ENCODE measurements at regions not wholly inside any gene's neighbourhood (a gene's known extent, or its start where the extent isn't known, plus 50 kb on each side); places are given as distances from the start of the nearest gene placed in this dataset.
"Not testable (repeated sequence)": the region's sequence is repeated elsewhere in the genome, so short reads cannot be mapped to it uniquely, and the experiment has no call there.

DNA sequence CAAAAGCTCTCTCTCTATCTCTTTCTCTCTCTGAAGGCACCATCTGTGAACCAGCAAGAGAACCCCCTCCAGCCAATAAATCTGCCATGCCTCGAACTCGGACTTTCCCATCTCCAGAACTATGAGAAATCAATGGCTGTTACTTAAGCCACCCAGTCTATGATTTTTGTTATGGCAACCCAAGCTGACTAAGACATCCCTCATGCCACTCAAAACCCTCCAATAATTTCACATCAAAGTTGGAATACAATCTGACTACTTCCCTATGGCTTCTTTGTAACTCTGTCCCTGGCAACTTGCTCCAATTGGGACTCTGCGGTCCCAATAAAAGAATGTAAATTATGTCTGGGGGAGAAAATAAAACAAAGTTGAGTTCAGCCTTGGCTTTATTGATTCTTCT is 265.7 kb downstream of the SHOX start:
- intact Hi-C loops (cut with micrococcal nuclease; ENCODE audit: unreplicated experiment), result no loop called here
- Histone ChIP-seq H3K9me3 (replicated peaks; ENCODE audit: control insufficient read depth, insufficient read depth, low read length) (no peaks in the 10 kb centered on the region; the same call in 2 of the 3 replicates), H3K4me2 (ENCODE audit: control insufficient read depth, insufficient read depth) (no peak overlapping the region), H3K27me3 (replicated peaks in 1 of 2; ENCODE audit: control insufficient read depth in 2 of 2, insufficient read depth in 2 of 2, low read length in 1 of 2) (no peaks in the 10 kb centered on the region), H3K4me3 (no peak overlapping the region), H3K36me3 (ENCODE audit: control insufficient read depth in 2 of 2, insufficient read depth in 2 of 2, low read length in 1 of 2) (no peaks in the 10 kb centered on the region), H3K27ac (ENCODE audit: control insufficient read depth, insufficient read depth) (no peak overlapping the region), H3K79me2 (ENCODE audit: control insufficient read depth, insufficient read depth, low read length) (no peaks in the 10 kb centered on the region), H3K9ac (ENCODE audit: control insufficient read depth, insufficient read depth, low read length) (no peak overlapping the region), H3K4me1 (ENCODE audit: control insufficient read depth, insufficient read depth, low read length) (no peaks in the 10 kb centered on the region), H4K20me1 (ENCODE audit: control insufficient read depth, insufficient read depth) (no peaks in the 10 kb centered on the region), H2AFZ (ENCODE audit: control insufficient read depth, low read depth, low read length) (no peak overlapping the region)
- POLR2A ChIA-PET, result no interaction called here
- in situ Hi-C loops (cut with MboI), result no loop called here
- SMC1A ChIA-PET (ENCODE audit: uncharacterized antibody, unreplicated experiment), result no interaction called here
- RAD21 ChIA-PET (ENCODE audit: unreplicated experiment), result no interaction called here
- BruUV-seq (replicated peaks), result no TSS peak
- FAIRE-seq (no peak), ATAC-seq (no peak), DNase-seq (ENCODE audit: low read depth, low spot score) (no peak)
- no peak for TF ChIP-seq SRF (IDR thresholded peaks at IDR 0.05; ENCODE audit: low read depth in 2 of 2, low read length in 2 of 2)
- 28% methylated on average over 3 of the region's 3 CpGs for WGBS (ENCODE audit: insufficient coverage, insufficient replicate concordance, low lambda C conversion rate, missing lambda C conversion rate)
- CTCF ChIA-PET, result no interaction called here

DNA sequence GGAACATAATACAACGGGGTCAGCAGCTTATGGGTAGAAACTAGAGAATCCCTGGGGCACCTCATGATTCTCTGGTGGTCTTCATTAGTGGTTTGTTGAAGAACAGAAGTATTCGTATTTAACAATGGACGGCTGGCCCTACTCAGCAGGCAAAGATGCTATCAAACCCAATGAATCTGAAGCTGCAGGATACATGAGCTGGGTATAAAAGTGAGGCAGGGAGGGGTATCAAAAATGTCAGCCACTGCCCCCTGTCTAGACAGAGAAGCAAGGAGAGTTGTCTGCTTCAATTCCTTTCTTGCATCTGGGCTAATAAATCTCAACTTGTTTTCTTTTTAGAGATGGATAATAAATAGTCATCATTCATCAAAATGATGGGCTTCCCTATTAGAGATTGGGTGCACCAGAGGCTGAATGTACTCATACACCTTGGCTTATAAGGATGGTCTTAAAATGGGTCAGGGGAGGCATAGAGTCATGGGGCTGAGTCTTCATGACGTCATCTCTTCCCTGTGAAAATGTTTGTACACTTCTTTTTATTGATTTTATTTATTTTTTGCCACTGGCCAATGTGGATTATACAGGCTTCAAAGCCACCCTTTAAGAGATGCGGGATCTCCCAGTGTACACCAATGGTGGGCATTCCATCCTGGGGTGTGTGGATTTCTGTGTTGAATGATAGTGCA is 259.5 kb downstream of the SHOX start:
- no peak overlapping the region for H3K4me3 ChIP-seq
- intact Hi-C loops (cut with micrococcal nuclease; ENCODE audit: unreplicated experiment) (no loop called here), in situ Hi-C loops (cut with MboI) (no loop called here)
- ChIA-PET RAD21 (ENCODE audit: unreplicated experiment) (no interaction called here), SMC1A (ENCODE audit: uncharacterized antibody, unreplicated experiment) (no interaction called here), POLR2A (no interaction called here), CTCF (no interaction called here)
- no peaks in the 10 kb centered on the region for H3K79me2 ChIP-seq (ENCODE audit: control insufficient read depth, insufficient read depth, low read length)
- no peaks in the 10 kb centered on the region for H3K36me3 ChIP-seq (ENCODE audit: control insufficient read depth in 2 of 2, insufficient read depth in 2 of 2, low read length in 1 of 2)
- no peak for FAIRE-seq
- H3K4me2 ChIP-seq (ENCODE audit: control insufficient read depth, insufficient read depth), result no peak overlapping the region
- H3K9ac ChIP-seq (ENCODE audit: control insufficient read depth, insufficient read depth, low read length), result no peak overlapping the region
- no peak for ATAC-seq
- H3K9me3 ChIP-seq (replicated peaks; ENCODE audit: control insufficient read depth, insufficient read depth, low read length), result no peaks in the 10 kb centered on the region; the same call in 2 of the 3 replicates
- H3K27me3 ChIP-seq (replicated peaks in 1 of 2; ENCODE audit: control insufficient read depth in 2 of 2, insufficient read depth in 2 of 2, low read length in 1 of 2), result no peaks in the 10 kb centered on the region
- H4K20me1 ChIP-seq (ENCODE audit: control insufficient read depth, insufficient read depth), result no peaks in the 10 kb centered on the region
- 46% methylated on average over 5 of the region's 5 CpGs for WGBS (ENCODE audit: insufficient coverage, insufficient replicate concordance, low lambda C conversion rate, missing lambda C conversion rate)
- no TSS peak for BruUV-seq (replicated peaks)
- no peak overlapping the region for H3K27ac ChIP-seq (ENCODE audit: control insufficient read depth, insufficient read depth)
- TF ChIP-seq CREB1 (IDR thresholded peaks at IDR 0.05; ENCODE audit: low read depth), result no peak
- no peak for TF ChIP-seq BRCA1 (IDR thresholded peaks at IDR 0.05; ENCODE audit: low read depth, low read length)
- no peak for TF ChIP-seq ZNF217 (IDR thresholded peaks at IDR 0.05)
- no peak for TF ChIP-seq KAT2A (conservative IDR thresholded peaks at IDR 0.05; ENCODE audit: control insufficient read depth, low read depth, low read length)
- TF ChIP-seq YBX1 (IDR thresholded peaks at IDR 0.05), result no peak
- TF ChIP-seq HDGF (IDR thresholded peaks at IDR 0.05), result no peak
- no peak for TF ChIP-seq IRF3 (IDR thresholded peaks at IDR 0.05)
- no peak for TF ChIP-seq ASH2L (IDR thresholded peaks at IDR 0.05; ENCODE audit: borderline replicate concordance, low read depth)
- no peak overlapping the region for H2AFZ ChIP-seq (ENCODE audit: control insufficient read depth, low read depth, low read length)
- DNase-seq (ENCODE audit: low read depth, low spot score), result no peak
- no peaks in the 10 kb centered on the region for H3K4me1 ChIP-seq (ENCODE audit: control insufficient read depth, insufficient read depth, low read length)

DNA sequence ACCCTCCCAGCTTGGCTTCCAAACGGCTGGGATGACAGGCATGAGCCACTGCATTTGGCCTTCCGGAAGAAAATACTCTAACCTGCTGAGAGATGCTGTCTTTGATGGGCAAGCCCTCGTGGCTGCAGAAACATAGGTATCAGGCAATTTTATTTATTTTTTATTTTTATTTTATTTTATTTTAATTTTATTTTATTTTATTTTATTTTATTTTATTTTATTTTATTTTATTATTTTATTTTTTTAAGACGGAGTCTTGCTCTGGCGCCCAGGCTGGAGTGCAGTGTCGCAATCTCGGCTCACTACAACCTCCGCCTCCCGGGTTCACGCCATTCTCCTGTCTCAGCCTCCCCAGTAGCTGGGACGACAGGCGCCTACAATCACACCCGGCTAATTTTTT is 257.1 kb downstream of the SHOX start:
- in situ Hi-C loops (cut with MboI); intact Hi-C loops (cut with micrococcal nuclease; ENCODE audit: unreplicated experiment); CTCF ChIA-PET; POLR2A ChIA-PET; H3K36me3 ChIP-seq (ENCODE audit: control insufficient read depth in 2 of 2, insufficient read depth in 2 of 2, low read length in 1 of 2); H3K79me2 ChIP-seq (ENCODE audit: control insufficient read depth, insufficient read depth, low read length); H3K9ac ChIP-seq (ENCODE audit: control insufficient read depth, insufficient read depth, low read length); H4K20me1 ChIP-seq (ENCODE audit: control insufficient read depth, insufficient read depth); H3K27ac ChIP-seq (ENCODE audit: control insufficient read depth, insufficient read depth); H3K27me3 ChIP-seq (replicated peaks in 1 of 2; ENCODE audit: control insufficient read depth in 2 of 2, insufficient read depth in 2 of 2, low read length in 1 of 2); FAIRE-seq; BruUV-seq (replicated peaks); SMC1A ChIA-PET (ENCODE audit: uncharacterized antibody, unreplicated experiment); H3K4me1 ChIP-seq (ENCODE audit: control insufficient read depth, insufficient read depth, low read length); DNase-seq (ENCODE audit: low read depth, low spot score); H3K4me3 ChIP-seq; RAD21 ChIA-PET (ENCODE audit: unreplicated experiment); H3K9me3 ChIP-seq (replicated peaks; ENCODE audit: control insufficient read depth, insufficient read depth, low read length); H2AFZ ChIP-seq (ENCODE audit: control insufficient read depth, low read depth, low read length); H3K4me2 ChIP-seq (ENCODE audit: control insufficient read depth, insufficient read depth); ATAC-seq: not testable (repeated sequence)
- WGBS (ENCODE audit: insufficient coverage, insufficient replicate concordance, low lambda C conversion rate, missing lambda C conversion rate), result 48% methylated on average over 12 of the region's 13 CpGs
